GM19468 (cell line): ENCODE measurements at regions not wholly inside any gene's neighbourhood (a gene's known extent, or its start where the extent isn't known, plus 50 kb on each side); places are given as distances from the start of the nearest gene placed in this dataset.
"Not testable (repeated sequence)": the region's sequence is repeated elsewhere in the genome, so short reads cannot be mapped to it uniquely, and the experiment has no call there.

Experiments
- ATAC-seq: cut with Tn5 transposase; IDR thresholded peaks from one replicate; pipeline ENCODE4 v1.9.1; 2021; ENCODE audit warnings: mild to moderate bottlenecking, moderate library complexity, moderate number of reproducible peaks; ENCODE audit not compliant: unreplicated experiment; ENCODE audit errors: extremely low read depth

- no peak for ATAC-seq
Observed at GRCh38 chr18:4582431-4583335, 127.6 kb upstream of the DLGAP1 start.

DNA sequence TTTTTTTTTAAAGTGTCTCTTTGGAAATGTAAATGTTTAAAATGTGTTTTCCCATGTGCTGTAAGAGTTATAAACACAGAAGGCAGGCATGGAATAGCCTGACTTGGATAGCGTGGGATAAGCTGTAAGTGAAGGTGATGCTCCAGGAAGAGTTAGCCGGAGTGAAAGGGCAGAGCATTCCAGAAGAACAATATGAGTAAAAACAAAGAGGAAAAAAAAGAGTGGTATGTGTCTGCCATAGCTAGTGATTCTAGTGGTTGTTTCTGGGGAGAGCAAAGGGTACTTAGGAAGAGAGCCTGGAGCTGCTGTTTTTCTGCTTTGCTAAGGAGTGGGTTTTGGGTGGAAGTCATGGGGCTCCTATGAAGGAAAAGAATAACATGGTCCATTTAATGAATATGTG is 126.9 kb upstream of the DLGAP1 start:
- no peak for ATAC-seq

- ATAC-seq = no peak
Observed at GRCh38 chr18:4578449-4578848, 123.3 kb upstream of the DLGAP1 start.

- no peak for ATAC-seq
Observed at GRCh38 chr18:4573735-4574134, 118.6 kb upstream of the DLGAP1 start.

DNA sequence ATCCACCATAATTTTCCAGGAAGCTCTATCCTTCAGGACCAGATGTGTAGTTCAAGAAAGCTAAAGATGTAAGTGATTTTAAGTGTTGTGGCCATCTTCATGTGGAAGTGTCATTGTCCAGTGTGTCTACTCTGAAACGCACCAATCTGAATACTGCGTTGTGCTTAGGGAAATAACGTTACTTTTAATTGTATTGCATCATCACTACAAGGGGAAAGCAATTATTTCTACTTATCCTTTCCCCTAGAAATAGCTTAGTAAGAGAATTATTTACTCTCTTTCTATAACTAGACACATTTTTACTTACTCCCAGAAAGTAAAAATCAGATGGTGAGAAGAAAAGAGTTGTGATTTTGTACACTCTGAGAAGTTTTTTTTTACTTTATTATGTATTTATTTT is 102.4 kb upstream of the DLGAP1 start:
- ATAC-seq = no peak

DNA sequence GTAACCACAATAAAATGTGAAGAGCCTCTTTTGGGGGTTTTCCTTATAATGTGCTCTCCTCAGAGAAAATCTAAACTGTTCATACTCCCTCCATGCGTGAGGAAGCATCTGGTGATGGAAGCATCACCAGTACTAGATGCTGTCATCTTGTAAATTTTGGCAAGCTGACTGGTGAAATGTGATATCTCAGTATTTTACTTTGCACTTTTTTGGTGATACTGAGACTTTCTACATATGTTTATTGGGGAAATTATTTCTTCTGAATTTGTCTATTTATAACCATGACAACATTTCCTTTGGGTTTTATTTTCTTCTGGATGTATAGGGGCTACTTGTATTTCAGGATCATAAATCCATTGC is 95.9 kb upstream of the DLGAP1 start:
- ATAC-seq = no peak

DNA sequence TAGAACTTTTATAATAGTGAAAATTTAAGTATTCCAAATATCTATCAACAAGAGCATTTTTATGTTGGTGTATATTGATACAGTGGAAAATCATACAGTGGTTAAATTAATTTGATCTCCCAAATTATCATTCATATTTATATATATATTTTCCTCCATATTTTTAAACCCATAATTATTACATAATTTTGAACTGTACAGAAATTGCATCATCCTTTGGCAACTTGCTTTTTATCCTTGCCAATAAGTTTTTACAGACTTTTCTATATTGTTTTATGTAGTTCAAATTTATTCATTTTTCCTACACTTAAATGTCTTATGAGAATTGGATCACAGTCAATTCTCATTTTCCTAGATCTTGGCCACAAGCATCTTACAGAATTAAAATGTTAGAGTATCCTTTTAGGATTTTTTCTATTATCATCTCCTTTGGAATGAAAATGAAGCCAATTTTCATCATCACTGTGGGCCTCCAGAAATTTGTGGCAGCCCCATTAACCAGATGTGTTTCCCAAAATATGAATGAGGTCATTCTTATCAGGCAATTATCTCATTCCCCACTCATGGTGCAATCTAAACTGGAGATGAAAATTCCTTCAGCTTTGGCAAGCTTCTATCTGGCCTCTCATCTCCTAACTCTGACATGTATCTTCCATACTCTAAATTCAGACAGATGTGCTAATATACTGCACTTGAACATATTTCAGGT is 94.2 kb upstream of the DLGAP1 start:
- ATAC-seq = no peak

- no peak for ATAC-seq
Observed at GRCh38 chr18:4547126-4547525, 92.0 kb upstream of the DLGAP1 start.

DNA sequence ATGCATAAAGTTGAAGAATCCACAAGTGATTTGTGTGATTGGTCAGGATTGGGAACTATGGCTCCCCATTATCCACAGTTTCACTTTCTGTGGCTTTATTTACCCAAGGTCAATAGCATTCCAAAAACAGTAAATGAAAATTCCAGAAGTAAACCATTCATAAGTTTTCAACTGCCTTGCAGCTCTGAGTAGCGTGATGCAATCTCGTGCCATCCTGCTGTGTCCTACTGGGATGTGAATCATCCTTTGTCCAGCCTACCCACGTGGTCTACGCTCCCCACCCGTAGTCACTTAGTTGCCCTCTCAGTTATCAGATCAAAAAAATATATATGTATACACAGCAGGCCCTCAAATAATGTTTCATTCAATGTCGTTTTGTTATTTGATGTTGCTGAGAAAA is 89.0 kb upstream of the DLGAP1 start:
- no peak for ATAC-seq

- no peak for ATAC-seq
Observed at GRCh38 chr18:4543711-4544110, 88.6 kb upstream of the DLGAP1 start.

- ATAC-seq = no peak
Observed at GRCh38 chr18:4541588-4541987, 86.5 kb upstream of the DLGAP1 start.

DNA sequence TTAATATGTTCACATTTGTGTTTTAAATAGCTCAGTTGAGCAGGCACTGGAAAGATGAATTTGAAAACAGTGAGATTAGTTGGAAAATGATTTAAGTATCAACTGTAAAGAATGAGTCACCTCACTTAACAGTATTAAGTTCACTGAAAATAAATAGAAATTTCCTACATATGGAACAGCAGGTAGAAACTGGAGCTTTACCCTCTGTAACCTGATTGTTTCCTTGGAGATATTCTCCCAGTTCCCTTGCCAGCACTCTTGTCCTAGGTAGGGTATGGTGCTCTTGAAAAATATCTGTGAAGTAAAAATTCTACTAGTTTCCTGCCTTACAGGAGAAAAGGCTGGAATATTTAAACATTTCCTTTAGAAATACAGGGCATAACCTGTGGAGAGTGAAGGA is 81.3 kb upstream of the DLGAP1 start:
- no peak for ATAC-seq

DNA sequence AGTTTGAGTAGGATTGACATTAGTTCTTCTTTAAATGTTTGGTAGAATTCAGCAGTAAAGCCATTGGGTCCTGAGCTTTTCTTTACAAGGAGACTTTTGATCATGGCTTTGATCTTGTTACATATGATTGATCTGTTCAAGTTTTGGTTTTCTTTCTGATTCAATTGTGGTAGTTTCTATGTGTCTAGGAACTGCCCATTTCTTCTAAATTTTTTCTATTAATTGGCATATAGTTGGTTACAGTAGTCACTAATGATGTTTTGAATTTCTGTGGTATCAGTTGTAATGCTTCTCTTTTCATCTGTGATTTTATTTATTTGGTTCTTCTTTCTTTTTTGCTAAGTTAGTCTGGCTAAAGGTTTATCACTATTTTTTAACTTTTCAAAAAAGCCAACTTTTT is 73.3 kb upstream of the DLGAP1 start:
- no peak for ATAC-seq

DNA sequence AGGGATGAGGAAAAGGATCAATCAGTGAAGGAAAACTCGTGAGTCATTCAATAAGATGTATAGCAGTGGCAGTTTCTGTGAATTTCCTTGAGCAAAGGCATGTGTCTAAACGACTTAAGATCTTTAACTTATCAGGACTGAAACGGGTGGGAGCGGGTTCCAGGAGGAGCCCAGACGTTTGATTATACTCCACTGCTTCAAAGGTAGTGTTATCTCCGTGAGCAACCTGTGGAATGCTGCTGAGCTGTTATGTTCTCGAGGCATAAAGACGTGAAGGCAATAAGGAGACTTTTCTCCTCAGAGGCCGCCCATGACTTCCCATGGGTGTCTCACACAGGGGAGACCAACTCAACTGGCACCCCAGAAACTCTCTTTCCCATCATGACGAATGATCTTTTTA is 72.7 kb upstream of the DLGAP1 start:
- ATAC-seq = not testable (repeated sequence)

DNA sequence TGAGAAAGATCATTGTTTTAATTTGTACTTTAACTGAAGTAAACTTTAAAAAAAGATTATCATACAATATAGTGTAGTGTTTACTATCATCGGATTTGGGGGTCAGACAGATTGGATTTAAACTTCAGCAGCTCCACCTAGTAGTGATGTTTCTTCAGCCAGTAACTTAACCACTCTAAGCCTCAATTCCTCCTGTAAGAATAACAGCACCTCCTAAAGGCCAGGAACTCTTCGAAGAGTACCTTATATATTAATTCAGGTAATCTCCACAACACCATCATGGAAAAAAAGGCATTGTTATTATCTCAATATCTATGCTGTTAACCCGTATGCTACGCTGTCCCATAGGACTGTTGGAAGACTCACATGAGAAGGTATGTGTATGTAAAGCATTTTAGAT is 69.0 kb upstream of the DLGAP1 start:
- ATAC-seq = no peak

DNA sequence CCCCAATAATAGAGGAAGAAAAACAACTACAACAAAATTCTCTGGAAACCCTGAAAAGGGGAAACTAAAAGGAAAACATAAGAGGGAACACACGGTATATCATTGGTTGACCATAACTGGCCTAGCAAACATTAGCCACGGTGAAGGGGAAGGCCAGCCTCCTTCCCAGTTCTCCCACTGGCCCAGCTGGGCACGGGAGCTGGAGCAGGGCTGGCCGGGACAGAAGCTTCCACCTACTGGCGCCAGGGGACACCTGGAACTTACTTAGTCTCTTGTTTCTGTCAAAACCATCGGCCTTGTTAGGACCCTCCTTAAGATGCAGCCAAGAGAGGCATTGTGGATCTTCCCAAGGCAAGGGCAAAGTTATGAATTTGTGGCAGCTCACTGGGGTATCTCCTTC is 56.1 kb upstream of the DLGAP1 start:
- ATAC-seq = no peak

DNA sequence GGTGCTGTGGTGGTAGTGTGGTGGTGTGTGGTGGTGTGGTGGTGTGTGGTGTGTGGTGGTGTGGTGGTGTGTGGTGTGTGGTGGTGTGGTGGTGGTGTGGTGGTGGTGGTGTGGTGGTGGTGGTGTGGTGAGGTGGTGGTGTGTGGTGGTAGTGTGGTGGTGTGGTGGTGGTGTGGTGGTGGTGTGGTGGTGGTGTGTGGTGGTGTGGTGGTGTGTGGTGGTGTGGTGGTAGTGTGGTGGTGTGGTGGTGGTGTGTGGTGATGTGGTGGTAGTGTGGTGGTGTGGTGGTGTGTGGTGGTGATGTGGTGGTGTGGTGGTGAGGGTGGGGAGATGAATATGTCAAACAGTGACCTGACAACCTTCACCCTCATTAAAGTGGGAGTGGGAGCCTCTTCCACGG is 55.6 kb upstream of the DLGAP1 start:
- ATAC-seq = no peak

- no peak for ATAC-seq
Observed at GRCh38 chr18:4510160-4510559, 55.1 kb upstream of the DLGAP1 start.
